LNCaP clone FGC (cell line): ENCODE measurements at regions not wholly inside any gene's neighbourhood (a gene's known extent, or its start where the extent isn't known, plus 50 kb on each side); places are given as distances from the start of the nearest gene placed in this dataset.

ENCODE experiments used
- DNase-seq: peaks from one replicate; pipeline ENCODE4 v3.0.0-alpha.2; 2011; ENCODE audit warnings: low read depth
- H3K4me3 ChIP-seq: 2 replicates; pipeline ENCODE4 v1.5.1; 2011; ENCODE audit warnings: mild to moderate bottlenecking, low read depth, low read length, control low read depth
- CTCF ChIP-seq: IDR thresholded peaks from 2 replicates; pipeline ENCODE4 v1.5.1; 2012; ENCODE audit warnings: mild to moderate bottlenecking; ENCODE audit not compliant: control insufficient read depth, insufficient read depth; ENCODE audit errors: extremely low read depth

GRCh38 chr1:208782186-208782585 lies 538.0 kb upstream of the PLXNA2 start:
- H3K4me3 ChIP-seq = no peak overlapping the region
- no peak for TF ChIP-seq CTCF
- no peak for DNase-seq

- no peak for DNase-seq
- no peak overlapping the region for H3K4me3 ChIP-seq
- no peak for TF ChIP-seq CTCF
Measured at GRCh38 chr1:208785629-208786028, 541.4 kb upstream of the PLXNA2 start.

GRCh38 chr1:208787219-208787618 lies 543.0 kb upstream of the PLXNA2 start:
- no peak for DNase-seq
- no peak for TF ChIP-seq CTCF

GRCh38 chr1:208788013-208788540 lies 543.9 kb upstream of the PLXNA2 start:
- no peak for DNase-seq
- no peak overlapping the region for H3K4me3 ChIP-seq
- TF ChIP-seq CTCF = no peak

More at GRCh38 chr1:208787219-208787618, 543.0 kb upstream of the PLXNA2 start:
- no peak overlapping the region for H3K4me3 ChIP-seq

- no peak overlapping the region for H3K4me3 ChIP-seq
- TF ChIP-seq CTCF = no peak
- DNase-seq = no peak
Measured at GRCh38 chr1:208791456-208791855, 547.3 kb upstream of the PLXNA2 start.

DNA sequence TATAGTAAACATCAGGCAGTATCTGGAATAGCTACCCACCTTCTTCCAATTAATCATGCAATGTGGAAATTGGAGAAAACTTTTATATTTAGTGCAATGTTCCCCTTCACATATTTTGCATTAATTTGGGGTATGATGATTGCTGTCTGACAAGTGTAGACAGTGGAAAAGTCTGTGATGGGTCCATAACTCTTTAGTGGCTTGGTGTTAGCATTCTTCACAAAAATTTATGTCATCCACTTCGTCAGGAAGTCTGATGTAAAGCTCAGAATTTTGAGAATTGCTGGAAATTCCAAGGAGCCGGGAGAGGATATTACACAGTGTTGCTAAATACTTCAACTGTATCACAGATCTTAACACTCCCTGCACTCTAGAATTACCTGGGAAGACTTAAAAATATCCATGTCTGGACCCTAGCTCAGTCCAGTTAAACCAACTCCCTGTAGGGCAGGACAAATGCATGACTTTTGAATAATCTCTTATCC lies 549.7 kb upstream of the PLXNA2 start:
- no peak for TF ChIP-seq CTCF
- no peak overlapping the region for H3K4me3 ChIP-seq
- DNase-seq = no peak

- H3K4me3 ChIP-seq = no peak overlapping the region
- TF ChIP-seq CTCF = 0 out of 2 replicates have a peak, but pooled peaks have one; percentile 0
- DNase-seq = no peak
Measured at GRCh38 chr1:208799186-208799585, 555.0 kb upstream of the PLXNA2 start.
